Activated CD4-positive, alpha-beta T cell treated with anti-CD3 and anti-CD28 coated beads, Interleukin-2, Interleukin-6, amounts not matched to agents 100 ng/mL and 50 ng/mL, durations not matched to agents 16 hours and 8 hours (primary cell): ENCODE measurements at regions not wholly inside any gene's neighbourhood (a gene's known extent, or its start where the extent isn't known, plus 50 kb on each side); places are given as distances from the start of the nearest gene placed in this dataset.
"Not testable (repeated sequence)": the region's sequence is repeated elsewhere in the genome, so short reads cannot be mapped to it uniquely, and the experiment has no call there.

Experiments
- DNase-seq: peaks from one replicate; pipeline ENCODE4 v3.0.0-alpha.2; 2020

GRCh38 chr6:74069089-74069581 lies 373.1 kb downstream of the CD109 start:
- no peak for DNase-seq

DNA sequence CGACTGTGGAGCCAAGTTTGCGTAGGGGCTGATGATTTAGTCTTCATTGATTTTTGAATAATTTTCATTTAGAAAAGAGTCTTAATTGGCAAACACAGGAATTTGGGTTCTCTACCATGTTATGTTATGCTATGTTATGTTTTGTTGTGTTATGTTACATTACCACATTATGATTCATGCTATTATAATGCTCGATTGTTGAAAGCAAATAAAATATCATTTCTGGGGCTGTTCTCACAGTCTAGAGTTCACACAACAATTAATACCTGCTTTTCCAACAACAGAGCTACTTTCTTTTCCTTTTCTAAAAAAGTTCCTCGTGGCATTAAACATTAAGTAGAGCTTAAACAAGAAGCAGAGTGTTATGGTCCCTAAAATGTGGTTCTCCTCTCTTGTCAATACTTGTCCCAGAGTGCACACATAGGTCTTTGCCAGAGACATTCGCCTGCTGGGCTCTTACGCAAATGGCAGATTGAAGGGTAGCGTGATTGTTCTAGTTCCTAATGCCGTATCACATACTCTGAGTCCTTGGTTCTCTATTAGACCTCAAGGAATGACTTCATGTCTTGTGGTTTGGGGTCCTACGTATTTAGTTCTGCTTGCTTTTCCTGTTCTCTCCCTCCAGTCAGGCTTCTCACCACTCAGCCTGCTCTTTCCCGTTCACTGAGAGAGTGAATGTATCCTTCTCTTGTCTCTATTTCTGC lies 370.3 kb downstream of the CD109 start:
- DNase-seq: no peak

GRCh38 chr6:74065705-74066104 lies 369.7 kb downstream of the CD109 start:
- DNase-seq: no peak

DNA sequence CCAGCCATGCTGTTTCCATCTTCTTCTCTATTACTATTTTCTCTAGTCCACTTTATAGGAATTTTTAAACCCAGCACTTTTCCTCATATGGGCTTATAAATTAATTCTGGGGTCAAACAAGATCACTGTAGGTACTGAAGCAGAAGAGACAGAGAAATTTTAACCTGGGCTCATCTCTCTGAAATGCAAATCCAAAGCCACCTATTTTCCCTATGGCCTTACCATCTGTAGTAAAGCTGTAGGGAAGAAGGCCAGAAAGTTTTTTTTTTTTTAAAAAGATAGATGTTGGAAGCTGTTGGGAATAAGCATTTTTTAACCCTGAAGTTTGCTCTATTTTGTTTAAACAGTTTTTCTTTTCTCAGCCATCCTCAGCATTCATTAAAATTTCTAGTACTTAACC lies 367.4 kb downstream of the CD109 start:
- no peak for DNase-seq

DNA sequence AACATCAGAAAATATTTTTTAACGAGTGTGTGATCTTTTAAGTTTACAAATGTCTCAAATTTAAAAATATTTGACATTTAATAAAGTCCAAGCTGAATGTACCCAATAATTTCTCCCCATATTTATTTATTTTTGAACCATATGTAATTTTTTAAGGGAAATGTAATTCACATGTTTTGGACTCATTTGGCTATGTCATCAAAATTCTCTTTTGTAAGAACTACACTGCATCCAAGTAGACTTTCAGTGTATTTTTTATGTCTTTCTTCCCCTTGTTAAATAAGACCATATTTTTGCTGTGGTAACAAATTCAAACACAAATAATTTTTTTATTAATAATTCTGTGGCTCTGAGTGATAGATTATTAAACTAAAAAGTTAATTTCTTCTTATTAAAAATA lies 365.2 kb downstream of the CD109 start:
- no peak for DNase-seq

DNA sequence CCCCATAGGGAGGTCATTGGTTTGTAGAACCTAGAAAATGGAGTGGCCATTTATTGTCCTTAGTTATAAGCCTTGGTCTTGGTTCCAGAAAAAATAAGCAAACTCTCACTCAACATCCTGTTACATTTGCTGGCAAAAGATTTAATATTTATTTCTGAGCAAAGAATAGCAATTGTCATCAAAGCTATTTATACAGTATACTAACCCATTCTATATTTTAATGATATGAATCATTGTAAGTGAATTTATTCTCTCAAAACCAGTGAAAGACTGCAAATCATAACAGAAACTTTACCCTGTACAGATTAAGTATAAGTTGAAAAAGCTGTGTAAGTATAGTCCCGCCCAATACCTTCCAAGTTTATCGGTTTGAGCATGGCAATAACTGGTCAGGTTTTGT lies 364.4 kb downstream of the CD109 start:
- DNase-seq: no peak

DNA sequence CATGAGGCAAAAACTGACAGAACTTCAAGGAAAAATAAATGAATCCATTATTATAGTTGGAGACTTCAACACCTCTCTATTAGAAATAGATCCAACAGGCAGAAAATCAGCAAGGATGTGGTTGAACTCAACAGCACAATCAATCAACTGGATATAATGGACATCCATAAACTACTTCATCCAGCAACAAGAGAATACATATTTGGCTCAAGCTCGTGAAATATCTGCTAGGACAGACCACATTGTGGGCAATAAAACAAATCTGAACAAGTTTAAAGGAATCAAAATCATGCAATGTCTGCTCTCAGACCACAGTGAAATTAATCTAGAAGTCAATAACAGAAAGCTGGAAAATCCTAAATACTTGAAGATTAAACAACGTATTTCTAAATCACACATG lies 362.6 kb downstream of the CD109 start:
- no peak for DNase-seq

DNA sequence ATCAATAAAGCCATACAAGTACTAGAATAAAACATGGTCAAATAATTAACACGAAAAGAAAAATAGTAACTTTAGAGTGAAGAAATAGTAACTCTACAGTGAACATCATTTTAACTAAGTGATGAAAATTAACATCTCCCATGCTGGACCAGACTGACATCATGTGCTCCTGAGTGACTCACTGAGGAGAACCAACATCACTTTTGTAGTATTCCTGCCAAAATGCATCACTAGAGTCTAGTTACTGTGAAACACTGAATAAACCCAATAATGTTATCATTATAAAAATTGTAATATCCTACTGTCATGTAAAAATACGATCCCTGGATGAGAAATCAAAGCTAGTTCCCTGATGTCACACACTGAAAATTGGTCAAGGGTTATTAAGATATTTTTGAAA lies 361.3 kb downstream of the CD109 start:
- no peak for DNase-seq

- no peak for DNase-seq
Measured at GRCh38 chr6:74054190-74054589, 358.2 kb downstream of the CD109 start.

GRCh38 chr6:74050921-74051320 lies 354.9 kb downstream of the CD109 start:
- no peak for DNase-seq

GRCh38 chr6:74048387-74048786 lies 352.4 kb downstream of the CD109 start:
- no peak for DNase-seq

DNA sequence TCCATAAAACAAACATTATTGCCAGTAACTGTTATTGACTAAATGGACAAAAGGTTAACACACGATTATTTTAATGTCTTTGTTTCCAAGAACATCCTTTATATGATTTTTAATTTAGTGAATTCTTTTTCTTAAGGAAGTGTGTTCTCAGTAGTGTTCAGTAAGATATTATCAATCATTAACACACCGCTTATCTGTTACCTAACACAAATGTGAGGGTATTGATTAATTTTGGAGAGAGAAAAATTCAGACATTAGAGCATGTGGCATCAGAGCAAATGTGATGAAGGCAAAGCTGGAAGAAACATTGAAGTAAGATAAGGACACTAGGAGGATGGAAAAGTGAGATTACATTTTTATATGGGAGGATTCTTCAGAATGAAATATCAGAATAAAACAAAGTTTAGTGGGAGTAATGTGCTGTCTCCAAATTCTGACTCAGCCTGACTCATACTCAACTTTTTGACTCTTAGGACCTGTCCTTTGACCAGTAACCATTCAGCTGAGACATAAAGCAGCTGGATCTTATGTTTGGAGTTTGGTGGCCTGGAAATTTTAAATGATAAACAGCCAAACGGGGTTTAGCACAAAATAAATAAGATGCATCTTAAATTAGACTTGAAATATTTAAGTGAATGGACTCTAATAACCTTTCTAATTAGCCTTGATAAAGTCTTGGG lies 348.6 kb downstream of the CD109 start:
- DNase-seq: no peak

DNA sequence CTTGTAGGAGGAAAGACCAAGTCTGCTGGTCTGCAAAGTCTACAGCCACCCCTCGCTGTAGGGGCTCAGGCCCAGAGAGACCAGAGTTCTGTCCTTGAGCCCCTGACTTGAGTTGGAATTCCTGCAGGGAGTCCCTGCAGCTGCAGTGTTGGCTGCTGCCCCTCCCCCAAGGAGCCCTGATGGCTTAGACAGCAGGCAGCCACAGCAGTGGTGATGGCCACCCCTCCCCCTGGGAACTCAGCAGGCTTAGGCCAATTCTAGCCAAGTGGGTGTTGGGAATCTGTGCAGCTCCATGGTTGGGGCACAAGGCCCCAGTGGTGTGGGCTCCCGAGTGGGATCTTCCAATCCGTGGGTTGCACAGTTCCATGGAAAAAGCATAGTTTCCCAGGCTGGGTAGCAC lies 345.4 kb downstream of the CD109 start:
- DNase-seq: no peak

- DNase-seq: no peak
Measured at GRCh38 chr6:74018825-74019224, 322.8 kb downstream of the CD109 start.

- no peak for DNase-seq
Measured at GRCh38 chr6:74015427-74015826, 319.4 kb downstream of the CD109 start.

GRCh38 chr6:74000666-74001490 lies 304.9 kb downstream of the CD109 start:
- DNase-seq: no peak

GRCh38 chr6:73990609-73991238 lies 294.7 kb downstream of the CD109 start:
- DNase-seq: not testable (repeated sequence)

DNA sequence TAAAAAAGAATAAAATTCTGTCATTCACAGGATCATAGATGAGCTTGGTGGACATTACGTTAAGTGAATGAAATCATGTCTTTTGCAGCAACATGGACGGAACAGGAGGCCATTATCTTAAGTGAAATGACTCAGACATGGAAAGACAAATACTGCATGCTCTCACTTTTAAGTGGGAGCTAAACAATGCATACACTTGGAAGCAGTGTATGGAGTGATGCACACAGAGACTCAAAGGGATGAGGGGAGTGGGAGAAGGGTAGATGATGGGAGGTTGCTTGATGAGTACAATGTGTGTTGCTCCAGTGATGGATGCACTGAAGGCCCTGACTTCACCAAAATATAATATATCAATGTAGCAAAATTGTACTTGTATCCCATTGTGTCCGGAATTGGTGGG lies 293.4 kb downstream of the CD109 start:
- DNase-seq: no peak

DNA sequence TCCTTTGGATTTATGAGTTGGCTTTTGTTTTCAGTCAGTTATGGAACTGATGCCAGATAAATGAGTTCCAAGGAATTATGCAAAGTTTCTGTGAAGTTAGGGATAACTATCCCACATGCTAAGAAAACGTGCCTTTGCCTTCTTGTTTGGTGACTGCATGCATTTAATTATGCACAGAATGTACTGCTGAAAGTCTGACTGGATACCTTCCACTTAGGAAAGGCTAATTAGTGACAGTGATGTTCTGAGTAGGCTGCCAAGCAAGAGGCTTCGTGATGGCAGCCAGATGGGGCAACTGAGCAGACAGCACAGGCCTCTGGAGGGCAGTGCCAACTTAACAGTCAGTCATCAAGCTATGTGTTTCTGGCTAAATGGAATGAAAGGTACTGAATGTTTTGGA lies 289.9 kb downstream of the CD109 start:
- no peak for DNase-seq

DNA sequence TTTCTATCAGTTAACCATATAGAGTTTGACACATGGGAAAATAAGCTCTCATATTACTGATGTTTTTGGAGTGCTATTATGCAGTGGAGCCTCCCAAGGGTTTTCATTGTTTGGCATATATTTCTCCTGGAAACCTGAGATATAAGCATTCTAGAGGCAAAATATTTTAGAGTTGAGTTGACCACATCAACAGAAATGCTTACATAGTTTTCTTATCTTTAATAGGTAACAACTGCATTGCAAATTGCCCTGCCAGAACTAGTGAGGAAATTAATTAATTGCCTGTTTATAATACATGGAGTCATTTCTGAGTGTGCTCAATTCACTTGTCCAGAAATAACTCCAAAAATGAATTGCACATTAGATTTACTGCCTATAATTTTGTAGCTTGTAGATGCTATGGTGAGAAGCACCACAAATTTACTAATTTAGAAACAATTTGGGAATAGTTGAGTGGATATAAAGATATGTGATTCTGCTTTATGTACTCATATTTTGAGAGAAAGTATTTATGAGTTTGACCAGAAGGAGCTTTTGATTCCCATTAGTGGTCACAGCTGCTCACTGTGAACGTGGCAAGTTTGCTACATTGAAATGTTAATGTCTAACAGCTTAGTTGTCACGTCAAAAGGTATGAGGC lies 288.7 kb downstream of the CD109 start:
- no peak for DNase-seq

DNA sequence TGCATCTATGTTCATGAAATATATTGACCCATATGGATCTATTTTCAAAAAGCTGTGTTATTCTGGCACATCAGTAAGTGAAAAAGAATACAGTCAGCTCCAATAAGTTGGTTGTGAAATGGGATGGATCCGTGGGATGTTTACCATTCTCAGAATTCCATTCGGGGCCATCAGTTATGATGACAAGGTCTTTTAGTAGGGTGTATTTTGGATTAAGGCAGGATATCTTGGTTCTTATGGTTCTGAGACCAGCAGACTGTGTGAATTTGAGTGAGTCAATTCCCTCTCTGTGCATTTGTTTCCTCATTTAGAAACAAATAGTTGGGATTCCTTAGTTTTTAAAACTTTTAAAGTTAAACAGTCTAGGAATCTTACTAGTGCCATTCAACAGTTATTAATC lies 287.4 kb downstream of the CD109 start:
- no peak for DNase-seq

GRCh38 chr6:73980096-73980495 lies 284.1 kb downstream of the CD109 start:
- DNase-seq: no peak

- no peak for DNase-seq
Measured at GRCh38 chr6:73978330-73978729, 282.3 kb downstream of the CD109 start.
